Tibial nerve (tissue), 4 donors: ENCODE measurements at regions not wholly inside any gene's neighbourhood (a gene's known extent, or its start where the extent isn't known, plus 50 kb on each side); places are given as distances from the start of the nearest gene placed in this dataset.

Experiments used
- CTCF ChIP-seq, 5 experiments: fragments of 200-600 bp in 3 of 5; fragments of 450-650 bp in 2 of 5; sonication (generic) in 3 of 5; IDR thresholded peaks; one replicate each; pipeline ENCODE4 v1.5.1; 2016 to 2019; ENCODE audit warnings: antibody characterized with exemption in 5 of 5, mild to moderate bottlenecking in 3 of 5, moderate library complexity in 2 of 5
- EP300 ChIP-seq, 2 donors: sonication (generic); formaldehyde crosslinking; IDR thresholded peaks; one replicate each; pipeline ENCODE4 v1.6.1; 2017; ENCODE audit warnings: antibody characterized with exemption in 2 of 2, mild to moderate bottlenecking in 1 of 2
- POLR2A ChIP-seq, 2 donors: fragments of 450-650 bp; IDR thresholded peaks; one replicate each; pipeline ENCODE4 v1.6.1; 2017; ENCODE audit warnings: antibody characterized with exemption in 2 of 2, mild to moderate bottlenecking in 2 of 2, moderate library complexity in 2 of 2

GRCh38 chr12:85616201-85616600 lies 220.0 kb downstream of the RASSF9 start:
- TF ChIP-seq CTCF (IDR thresholded peaks at IDR 0.05) (no peak), POLR2A (IDR thresholded peaks at IDR 0.05) (no peak), EP300 (IDR thresholded peaks at IDR 0.05) (no peak)
